Mucosa of descending colon (tissue), 3 donors: ENCODE measurements at regions not wholly inside any gene's neighbourhood (a gene's known extent, or its start where the extent isn't known, plus 50 kb on each side); places are given as distances from the start of the nearest gene placed in this dataset.

Experiments used
- ATAC-seq: fragments of 200-7000 bp; cut with Tn5 transposase; one replicate; pipeline ENCODE4 v1.9.1; 2020; ENCODE audit warnings: mild to moderate bottlenecking, moderate library complexity
- DNase-seq, 3 donors: peaks; one replicate each; pipeline ENCODE4 v3.0.0-alpha.2; 2020
- H3K36me3 ChIP-seq: fragments of 200-600 bp; one replicate; pipeline ENCODE4 v1.8.0; 2021; ENCODE audit warnings: low read depth, mild to moderate bottlenecking
- H3K4me1 ChIP-seq: fragments of 200-600 bp; one replicate; pipeline ENCODE4 v1.8.0; 2021; ENCODE audit warnings: low read depth, mild to moderate bottlenecking
- H3K4me3 ChIP-seq: fragments of 200-600 bp; one replicate; pipeline ENCODE4 v1.8.0; 2021; ENCODE audit warnings: mild to moderate bottlenecking
- H3K9me3 ChIP-seq: fragments of 200-600 bp; one replicate; pipeline ENCODE4 v1.8.0; 2021; ENCODE audit warnings: mild to moderate bottlenecking
- CTCF ChIP-seq: fragments of 200-600 bp; IDR thresholded peaks from one replicate; pipeline ENCODE4 v1.8.0; 2022; ENCODE audit warnings: antibody characterized with exemption, mild to moderate bottlenecking
- intact Hi-C, 2 donors: fragments of 100-400 bp; cut with DNase I in 1 of 2; cut with micrococcal nuclease in 1 of 2; formaldehyde crosslinking; loops; one replicate each; pipeline versions ENCODE4 v1.11.0 to v1.11.1; 2022; cut with DNase I, micrococcal nuclease
- donor health status: DM: no; HTN: no; CAD: no; lungs with moderate emphysema.
- donor health status: DM: no; HTN: no; CAD: no.
- donor health status: DM: no; HTN: yes; CAD: no.

- H3K4me1 ChIP-seq = peaks cover 8% of the 10 kb centered on the region
- H3K9me3 ChIP-seq = no peaks in the 10 kb centered on the region
- ATAC-seq (no peak), DNase-seq (no peak)
- H3K4me3 ChIP-seq = no peak overlapping the region
- no peaks in the 10 kb centered on the region for H3K36me3 ChIP-seq
- intact Hi-C loops = no loop called here
- no peak for TF ChIP-seq CTCF
These were observed 147.0 kb downstream of the FGF9 start for GRCh38 chr13:21817878-21818277.

GRCh38 chr13:21822029-21822428 lies 151.2 kb downstream of the FGF9 start:
- intact Hi-C loops = no loop called here
- DNase-seq = no peak
- Histone ChIP-seq H3K36me3 (no peaks in the 10 kb centered on the region), H3K9me3 (no peaks in the 10 kb centered on the region), H3K4me1 (peaks cover 27% of the 10 kb centered on the region), H3K4me3 (no peak overlapping the region)
- TF ChIP-seq CTCF = no peak
- peak; percentile 43 for ATAC-seq

GRCh38 chr13:21823416-21823815 lies 152.5 kb downstream of the FGF9 start:
- ATAC-seq (no peak), DNase-seq (no peak)
- intact Hi-C loops = no loop called here
- Histone ChIP-seq H3K36me3 (no peaks in the 10 kb centered on the region), H3K4me1 (peaks cover 27% of the 10 kb centered on the region), H3K9me3 (no peaks in the 10 kb centered on the region), H3K4me3 (no peak overlapping the region)
- no peak for TF ChIP-seq CTCF

DNA sequence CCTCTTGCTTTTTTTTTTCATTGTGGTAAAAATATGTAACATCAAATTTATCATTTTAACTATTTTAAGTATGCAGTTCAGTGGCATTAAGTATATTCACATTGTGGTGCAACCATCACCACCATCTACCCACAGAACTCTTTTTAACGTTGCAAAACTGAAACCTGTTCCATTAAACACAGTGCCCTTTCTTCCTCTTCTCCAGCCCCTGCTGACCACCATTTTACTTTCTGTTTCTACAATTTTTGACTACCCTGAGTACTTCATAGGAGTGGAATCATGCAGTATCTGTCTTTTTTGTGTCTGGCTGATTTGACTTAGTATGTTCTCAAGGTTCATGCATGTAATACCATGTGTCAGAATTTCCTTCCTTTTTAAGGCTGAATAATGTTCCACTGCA lies 153.1 kb downstream of the FGF9 start:
- no peak overlapping the region for H3K4me3 ChIP-seq
- DNase-seq (no peak), ATAC-seq (no peak)
- intact Hi-C loops = no loop called here
- no peaks in the 10 kb centered on the region for H3K9me3 ChIP-seq
- no peaks in the 10 kb centered on the region for H3K36me3 ChIP-seq
- no peak for TF ChIP-seq CTCF
- H3K4me1 ChIP-seq = peaks cover 27% of the 10 kb centered on the region

DNA sequence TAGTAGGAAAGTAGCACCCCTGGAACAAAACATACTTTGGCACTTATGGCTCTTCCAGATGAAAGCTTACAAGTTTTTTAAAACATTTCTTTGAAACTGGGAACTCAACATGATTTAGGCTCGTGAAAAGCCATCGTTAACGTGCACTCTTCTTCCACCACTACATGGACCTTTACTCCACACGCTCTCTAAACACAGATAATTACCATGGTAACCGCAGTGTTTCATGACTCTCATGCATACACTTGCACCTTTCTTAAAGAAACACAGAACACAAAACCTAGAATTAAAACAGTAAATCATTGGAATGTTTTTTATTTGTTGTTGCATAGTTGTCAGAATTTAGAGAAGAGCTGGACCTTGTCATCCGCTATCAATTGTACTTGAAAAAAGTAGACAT lies 154.3 kb downstream of the FGF9 start:
- Histone ChIP-seq H3K4me1 (peaks cover 27% of the 10 kb centered on the region), H3K9me3 (no peaks in the 10 kb centered on the region), H3K36me3 (no peaks in the 10 kb centered on the region), H3K4me3 (no peak overlapping the region)
- no peak for TF ChIP-seq CTCF
- ATAC-seq (peak; percentile 94), DNase-seq (peak in 1 of 3 donors; percentile 47)
- intact Hi-C loops = no loop called here

DNA sequence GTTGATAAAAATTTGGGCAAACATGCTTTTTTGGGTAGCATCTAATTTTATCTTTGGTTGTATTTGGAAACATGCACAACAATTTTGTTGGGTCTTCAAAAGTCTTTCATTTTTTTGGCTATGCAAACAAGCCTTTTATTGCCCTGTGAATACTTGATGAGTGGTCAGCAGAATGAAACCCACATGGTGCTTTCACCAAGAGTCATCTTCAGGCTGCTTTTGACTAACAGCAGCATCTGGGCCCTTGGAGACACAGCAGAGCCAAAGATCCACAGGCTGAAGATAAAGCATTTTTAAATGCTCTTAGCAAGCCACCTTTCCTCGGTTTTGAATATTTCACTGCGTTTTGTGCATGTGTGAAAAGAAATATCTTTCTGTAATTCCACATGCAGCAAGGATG lies 154.9 kb downstream of the FGF9 start:
- no peak for TF ChIP-seq CTCF

More for the DNA sequence above, 154.9 kb downstream of the FGF9 start:
- intact Hi-C loops = no loop called here
- ATAC-seq (no peak), DNase-seq (no peak)
- peaks cover 27% of the 10 kb centered on the region for H3K4me1 ChIP-seq
- H3K9me3 ChIP-seq = no peaks in the 10 kb centered on the region
- no peak overlapping the region for H3K4me3 ChIP-seq
- no peaks in the 10 kb centered on the region for H3K36me3 ChIP-seq
